Psoas muscle (tissue), 7 donors: ENCODE measurements at regions not wholly inside any gene's neighbourhood (a gene's known extent, or its start where the extent isn't known, plus 50 kb on each side); places are given as distances from the start of the nearest gene placed in this dataset.

Source experiments
- ATAC-seq, 4 donors: fragments of 200-7000 bp; cut with Tn5 transposase; one replicate each; pipeline ENCODE4 v1.9.1; 2020; ENCODE audit warnings: moderate library complexity in 3 of 4, mild to moderate bottlenecking in 2 of 4
- DNase-seq, 2 donors: peaks; one replicate each; pipeline ENCODE4 v3.0.0-alpha.2; 2020
- H3K27ac ChIP-seq: fragments of 200-600 bp; one replicate; pipeline ENCODE4 v1.8.0; 2022
- H3K27me3 ChIP-seq, 3 donors: fragments of 200-600 bp in 1 of 3; one replicate each; pipeline versions ENCODE4 v1.6.1 to v1.8.0; 2013 to 2022; ENCODE audit warnings: low read length in 2 of 3, mild to moderate bottlenecking in 2 of 3, moderate library complexity in 1 of 3; ENCODE audit not compliant: insufficient read depth in 3 of 3
- H3K36me3 ChIP-seq, 2 donors: fragments of 200-600 bp in 1 of 2; one replicate each; pipeline versions ENCODE4 v1.6.1 to v1.8.0; 2013 to 2022; ENCODE audit warnings: low read depth in 1 of 2, mild to moderate bottlenecking in 1 of 2, moderate library complexity in 1 of 2; ENCODE audit not compliant: insufficient read depth in 1 of 2
- H3K4me1 ChIP-seq: fragments of 200-600 bp; one replicate; pipeline ENCODE4 v1.8.0; 2022
- H3K4me3 ChIP-seq: fragments of 200-600 bp; one replicate; pipeline ENCODE4 v1.8.0; 2022; ENCODE audit warnings: mild to moderate bottlenecking
- H3K9me3 ChIP-seq: fragments of 200-600 bp; one replicate; pipeline ENCODE4 v1.8.0; 2022
- WGBS, 3 donors: extraction: QIAGEN DNeasy Blood & Tissue Kit; methylation state at CpG; one replicate each; pipeline versions ENCODE4 v1.1.6 to v1.1.7; 2013; 5-methylcytosine and 5-hydroxymethylcytosine counted together
- intact Hi-C, 2 donors: fragments of 100-400 bp; cut with DNase I; formaldehyde crosslinking; loops; one replicate each; pipeline versions ENCODE4 v1.11.0 to v1.14.2; 2022
- TF ChIP-seq, protein P1 (sequence below): fragments of 200-600 bp; IDR thresholded peaks from one replicate; pipeline ENCODE4 v1.8.0; 2022; ENCODE audit warnings: antibody characterized with exemption
- donor health status: healthy with polysubstance abuse.
- donor health status: DM: no; HTN: no; CAD: no; lungs with moderate emphysema.
- donor health status: Bipolar disorder and iron deficiency.
- donor health status: healthy.
- donor health status: DM: yes; HTN: yes; CAD: no.
- donor health status: DM: no; HTN: no; CAD: no.
- donor health status: DM: yes; HTN: yes; CAD: no.

DNA sequence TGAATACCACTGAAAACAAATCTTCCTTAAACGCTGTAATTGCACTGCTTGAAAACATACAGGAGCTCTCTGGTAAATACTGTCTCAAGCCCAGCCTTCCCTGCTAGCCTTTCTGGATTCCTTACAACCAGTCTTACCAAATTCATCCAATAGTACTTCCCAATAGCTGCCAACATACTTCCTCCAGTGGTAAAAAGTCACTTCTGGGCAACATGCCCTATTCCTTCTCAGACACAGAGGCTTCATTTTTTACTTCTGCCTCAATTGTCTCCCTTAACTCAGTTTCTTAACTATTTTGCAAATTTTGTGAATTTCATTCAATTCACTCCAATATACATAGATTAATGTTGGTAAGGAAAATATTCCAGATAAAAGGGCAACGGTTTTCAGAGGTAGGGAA lies 166.3 kb downstream of the TBX15 start:
- H3K4me3 ChIP-seq: no peak overlapping the region
- no peak for DNase-seq
- no peaks in the 10 kb centered on the region for H3K27me3 ChIP-seq
- no peaks in the 10 kb centered on the region for H3K36me3 ChIP-seq
- TF ChIP-seq, protein P1, sequence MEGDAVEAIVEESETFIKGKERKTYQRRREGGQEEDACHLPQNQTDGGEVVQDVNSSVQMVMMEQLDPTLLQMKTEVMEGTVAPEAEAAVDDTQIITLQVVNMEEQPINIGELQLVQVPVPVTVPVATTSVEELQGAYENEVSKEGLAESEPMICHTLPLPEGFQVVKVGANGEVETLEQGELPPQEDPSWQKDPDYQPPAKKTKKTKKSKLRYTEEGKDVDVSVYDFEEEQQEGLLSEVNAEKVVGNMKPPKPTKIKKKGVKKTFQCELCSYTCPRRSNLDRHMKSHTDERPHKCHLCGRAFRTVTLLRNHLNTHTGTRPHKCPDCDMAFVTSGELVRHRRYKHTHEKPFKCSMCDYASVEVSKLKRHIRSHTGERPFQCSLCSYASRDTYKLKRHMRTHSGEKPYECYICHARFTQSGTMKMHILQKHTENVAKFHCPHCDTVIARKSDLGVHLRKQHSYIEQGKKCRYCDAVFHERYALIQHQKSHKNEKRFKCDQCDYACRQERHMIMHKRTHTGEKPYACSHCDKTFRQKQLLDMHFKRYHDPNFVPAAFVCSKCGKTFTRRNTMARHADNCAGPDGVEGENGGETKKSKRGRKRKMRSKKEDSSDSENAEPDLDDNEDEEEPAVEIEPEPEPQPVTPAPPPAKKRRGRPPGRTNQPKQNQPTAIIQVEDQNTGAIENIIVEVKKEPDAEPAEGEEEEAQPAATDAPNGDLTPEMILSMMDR: no peak
- no peak overlapping the region for H3K27ac ChIP-seq
- ATAC-seq: no peak
- WGBS, 3 donors: 41 to 45% (median 42%) methylated on average over 2 of the region's 2 CpGs
- no peaks in the 10 kb centered on the region for H3K9me3 ChIP-seq
- peaks cover 4% of the 10 kb centered on the region for H3K4me1 ChIP-seq
- intact Hi-C loops: no loop called here

DNA sequence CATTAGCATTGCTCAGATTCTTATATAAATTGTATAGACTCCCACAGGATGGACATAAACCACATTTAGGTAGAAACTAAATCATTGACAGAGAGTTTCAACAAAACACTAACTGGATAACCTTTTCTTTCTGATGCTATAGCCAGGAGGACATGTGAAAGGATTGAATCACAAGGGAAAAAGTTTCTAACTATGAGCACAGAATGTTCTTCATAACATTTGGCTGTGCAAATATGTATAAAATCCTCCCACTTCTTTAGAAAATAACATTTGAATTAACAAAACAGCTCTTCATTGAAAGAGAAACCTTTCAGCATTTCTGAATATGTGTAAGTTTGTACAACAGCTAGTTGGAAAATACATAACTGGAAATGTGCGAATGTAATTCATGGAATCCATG lies 167.3 kb downstream of the TBX15 start:
- no peak for DNase-seq
- Histone ChIP-seq H3K4me3 (no peak overlapping the region), H3K36me3 (no peaks in the 10 kb centered on the region), H3K9me3 (no peaks in the 10 kb centered on the region), H3K4me1 (peaks cover 4% of the 10 kb centered on the region), H3K27me3 (no peaks in the 10 kb centered on the region), H3K27ac (no peak overlapping the region)
- ATAC-seq: no peak
- TF ChIP-seq, protein P1: no peak
- 87 to 96% (median 89%) methylated on average over 1 of the region's 1 CpG for WGBS, 3 donors
- intact Hi-C loops: no loop called here

DNA sequence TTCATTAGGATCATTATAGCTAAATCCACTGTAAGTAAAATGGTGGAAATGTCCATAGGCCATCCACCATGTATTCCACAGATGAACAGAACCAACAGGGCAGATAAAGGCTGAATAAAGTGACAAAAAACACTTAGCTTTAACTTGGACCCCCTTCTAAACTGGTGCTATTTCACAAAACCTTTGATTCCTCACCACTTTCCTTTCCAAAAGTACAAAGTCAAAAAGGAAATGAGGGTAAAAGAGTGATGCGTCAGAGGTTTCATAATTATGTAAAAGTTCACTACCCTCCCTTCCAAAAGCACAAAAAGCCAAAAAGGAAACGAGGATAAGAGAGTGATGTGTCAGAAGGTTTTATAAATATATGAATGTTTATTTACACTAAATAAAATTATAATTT lies 172.2 kb downstream of the TBX15 start:
- Histone ChIP-seq H3K9me3 (no peaks in the 10 kb centered on the region), H3K27me3 (no peaks in the 10 kb centered on the region), H3K4me3 (no peak overlapping the region), H3K36me3 (no peaks in the 10 kb centered on the region), H3K4me1 (peaks cover 4% of the 10 kb centered on the region), H3K27ac (no peak overlapping the region)
- WGBS, 3 donors: 74 to 82% (median 79%) methylated on average over 2 of the region's 2 CpGs
- ATAC-seq: no peak
- DNase-seq: no peak
- TF ChIP-seq, protein P1: no peak
- intact Hi-C loops: no loop called here

DNA sequence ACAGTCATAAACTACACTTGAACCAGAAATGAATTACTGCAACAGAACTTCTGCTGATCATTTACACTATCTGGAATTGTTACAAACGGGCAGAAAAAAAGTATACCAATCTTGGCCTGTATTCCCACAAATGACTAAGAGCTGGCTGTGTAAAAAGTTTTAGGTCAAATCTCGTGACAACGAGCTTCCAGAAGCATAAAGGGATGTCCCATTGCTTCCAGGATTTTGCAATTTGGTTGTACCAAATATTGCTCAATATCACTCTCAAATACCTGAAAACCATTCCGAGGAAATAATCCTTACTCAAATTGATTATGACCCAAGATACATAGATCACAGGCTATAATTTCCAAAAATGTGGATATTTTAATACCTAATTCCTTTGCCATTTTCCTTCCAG lies 175.6 kb downstream of the TBX15 start:
- H3K9me3 ChIP-seq: no peaks in the 10 kb centered on the region
- DNase-seq (no peak), ATAC-seq (no peak)
- no peak overlapping the region for H3K27ac ChIP-seq
- no peaks in the 10 kb centered on the region for H3K36me3 ChIP-seq
- peaks cover 4% of the 10 kb centered on the region for H3K4me1 ChIP-seq
- WGBS, 3 donors: 73 to 88% (median 81%) methylated on average over 4 of the region's 4 CpGs
- TF ChIP-seq, protein P1: no peak
- no peaks in the 10 kb centered on the region for H3K27me3 ChIP-seq
- no peak overlapping the region for H3K4me3 ChIP-seq
- intact Hi-C loops: no loop called here

DNA sequence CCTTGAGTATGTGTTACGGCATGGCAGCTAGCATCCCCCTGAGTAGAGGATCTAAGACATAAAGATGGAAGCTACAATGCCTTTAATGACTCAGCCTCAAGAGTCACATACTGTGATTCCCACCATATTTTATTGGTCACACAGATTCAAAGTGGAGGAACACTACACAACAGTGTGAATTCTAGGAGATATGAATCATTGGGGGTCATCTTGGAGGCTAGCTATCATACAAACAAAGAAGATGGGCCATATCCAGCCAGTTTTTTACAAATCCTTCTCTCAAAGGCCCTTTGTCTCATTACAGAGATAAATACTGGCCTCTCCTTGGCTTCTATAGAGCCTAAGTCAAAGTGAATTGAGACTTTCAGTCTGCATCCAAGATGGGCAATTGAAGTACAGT lies 177.0 kb downstream of the TBX15 start:
- Histone ChIP-seq H3K27me3 (no peaks in the 10 kb centered on the region), H3K4me1 (no peaks in the 10 kb centered on the region), H3K36me3 (no peaks in the 10 kb centered on the region), H3K9me3 (no peaks in the 10 kb centered on the region), H3K4me3 (no peak overlapping the region), H3K27ac (no peak overlapping the region)
- WGBS, 3 donors: 92 to 100% (median 98%) methylated on average over 1 of the region's 1 CpG
- DNase-seq (no peak), ATAC-seq (no peak)
- intact Hi-C loops: no loop called here
- TF ChIP-seq, protein P1: no peak
